Esophagus muscularis mucosa (tissue), 4 donors: ENCODE measurements at regions not wholly inside any gene's neighbourhood (a gene's known extent, or its start where the extent isn't known, plus 50 kb on each side); places are given as distances from the start of the nearest gene placed in this dataset.

Experiments used
- CTCF ChIP-seq, 3 experiments: fragments of 200-600 bp in 2 of 3; fragments of 450-650 bp in 1 of 3; sonication (generic) in 2 of 3; IDR thresholded peaks; one replicate each; pipeline ENCODE4 v1.5.1; 2017 to 2019; ENCODE audit warnings: antibody characterized with exemption in 3 of 3, mild to moderate bottlenecking in 2 of 3, moderate library complexity in 1 of 3
- EP300 ChIP-seq: sonication (generic); formaldehyde crosslinking; IDR thresholded peaks from one replicate; pipeline ENCODE4 v1.6.1; 2017; ENCODE audit warnings: antibody characterized with exemption
- POLR2A ChIP-seq: fragments of 450-650 bp; IDR thresholded peaks from one replicate; pipeline ENCODE4 v1.6.1; 2017; ENCODE audit warnings: antibody characterized with exemption, moderate library complexity, mild to moderate bottlenecking, low read depth

GRCh38 chr5:165579911-165580310 lies 2074.5 kb downstream of the MAT2B start:
- TF ChIP-seq POLR2A (no peak), EP300 (no peak), CTCF (IDR thresholded peaks at IDR 0.05) (no peak)
